Stimulated activated naive CD4-positive, alpha-beta T cell treated with Interleukin-2 at 50 U/mL for 16 hours (primary cell): ENCODE measurements at regions not wholly inside any gene's neighbourhood (a gene's known extent, or its start where the extent isn't known, plus 50 kb on each side); places are given as distances from the start of the nearest gene placed in this dataset.

ENCODE experiments used
- DNase-seq: peaks from one replicate; lab custom pipeline; 2025; lab: John Stamatoyannopoulos, UW

GRCh38 chr16:51391798-51392511 is 240.9 kb upstream of the SALL1 start:
- DNase-seq = no peak

- no peak for DNase-seq
Measured at GRCh38 chr16:51390877-51391276, 239.8 kb upstream of the SALL1 start.

DNA sequence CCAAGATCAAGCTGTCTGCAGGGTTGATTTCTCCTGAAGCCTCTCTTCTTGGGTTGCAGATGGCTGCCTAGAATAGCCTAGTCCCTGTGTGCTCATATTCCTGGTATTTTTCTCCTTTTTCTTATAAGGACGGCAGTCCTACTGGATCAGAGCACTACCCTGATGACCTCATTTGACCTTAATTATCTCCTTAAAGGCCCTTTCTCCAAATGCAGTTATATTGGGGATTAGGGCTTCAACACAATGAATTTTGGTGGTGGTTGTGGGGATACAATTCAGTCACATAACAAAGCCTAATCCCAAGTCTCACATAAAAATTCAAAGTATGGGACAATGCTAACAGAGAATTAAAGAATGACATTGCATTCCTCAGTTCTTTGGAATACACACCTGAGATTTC is 238.8 kb upstream of the SALL1 start:
- DNase-seq = no peak

DNA sequence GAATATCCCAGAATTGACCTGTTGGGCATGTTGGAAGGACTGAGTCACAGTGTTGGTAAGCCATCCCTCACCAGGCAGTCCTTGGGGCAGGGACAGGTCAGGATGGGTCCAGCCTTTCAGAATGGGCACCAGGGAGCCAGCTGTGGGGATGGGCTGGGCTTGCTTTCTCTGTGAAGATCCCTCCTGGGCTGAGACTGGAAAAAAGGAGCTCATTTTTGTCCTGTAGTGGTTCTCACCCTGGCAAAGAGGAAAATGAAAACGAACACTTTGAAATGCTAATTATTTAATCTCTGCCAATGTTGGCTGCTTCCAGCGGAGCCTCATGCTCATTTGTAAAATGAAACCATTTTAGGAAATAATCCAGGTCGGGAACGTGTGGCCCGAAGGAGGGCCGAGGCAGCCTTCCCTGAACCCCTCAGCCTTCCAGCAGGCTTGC is 237.5 kb upstream of the SALL1 start:
- DNase-seq = no peak

DNA sequence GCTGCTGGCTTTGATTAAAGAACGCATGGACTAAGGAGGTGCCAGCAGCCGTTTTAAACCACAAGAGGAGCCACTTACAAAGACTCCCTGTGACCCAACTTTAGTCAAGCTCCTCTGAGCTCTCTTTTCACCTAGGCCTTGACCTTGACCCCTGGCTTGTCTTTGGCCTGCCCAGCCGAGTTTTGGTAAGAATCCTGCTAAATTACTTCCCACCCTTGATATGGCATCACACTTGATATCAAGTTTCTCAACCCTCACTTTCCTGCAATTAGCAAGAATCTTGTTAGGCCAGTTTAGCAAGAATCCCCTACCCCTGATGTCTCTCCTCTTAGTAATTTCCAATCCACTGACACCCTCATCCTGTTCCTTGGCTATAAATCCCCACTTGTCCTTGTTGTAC is 232.8 kb upstream of the SALL1 start:
- DNase-seq = no peak

DNA sequence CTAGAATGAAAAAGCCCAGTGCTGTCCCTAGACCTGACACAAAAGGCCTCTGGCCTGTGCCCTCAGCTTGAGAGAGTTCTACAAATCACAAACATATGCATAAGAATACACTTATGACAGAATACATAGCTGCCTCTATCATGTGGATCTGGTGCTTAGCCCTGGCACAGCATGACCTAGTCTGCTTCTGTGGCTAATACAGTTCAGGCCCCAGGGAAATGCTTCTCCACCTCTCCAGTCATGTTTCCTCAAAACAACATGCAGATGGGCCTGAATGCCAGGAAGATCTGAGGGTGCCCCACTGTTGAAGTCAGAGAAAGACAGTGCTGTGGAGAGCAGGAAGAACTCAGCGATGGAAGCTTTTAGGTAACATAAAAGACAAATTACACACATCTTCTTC is 231.9 kb upstream of the SALL1 start:
- no peak for DNase-seq

DNA sequence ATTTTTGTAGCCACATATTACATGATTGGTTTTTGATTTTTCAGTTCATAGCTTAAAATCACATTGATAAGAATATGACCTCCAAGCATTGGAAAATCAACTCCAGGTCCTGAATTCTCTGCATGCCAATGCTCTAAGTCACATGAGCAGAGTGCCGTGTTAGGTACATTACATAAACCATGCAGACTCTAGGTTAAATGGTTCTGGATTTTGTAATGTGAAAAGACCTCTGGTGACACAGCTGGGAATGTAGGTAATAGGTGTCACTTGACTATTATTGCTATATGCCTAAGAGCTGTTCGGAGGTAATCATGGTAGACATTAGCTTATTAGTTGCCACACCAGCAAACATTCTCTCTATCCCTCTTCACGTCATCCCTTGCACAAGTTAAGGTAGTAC is 231.1 kb upstream of the SALL1 start:
- no peak for DNase-seq

- DNase-seq = no peak
Measured at GRCh38 chr16:51376080-51376479, 225.0 kb upstream of the SALL1 start.

- no peak for DNase-seq
Measured at GRCh38 chr16:51374790-51375189, 223.7 kb upstream of the SALL1 start.

DNA sequence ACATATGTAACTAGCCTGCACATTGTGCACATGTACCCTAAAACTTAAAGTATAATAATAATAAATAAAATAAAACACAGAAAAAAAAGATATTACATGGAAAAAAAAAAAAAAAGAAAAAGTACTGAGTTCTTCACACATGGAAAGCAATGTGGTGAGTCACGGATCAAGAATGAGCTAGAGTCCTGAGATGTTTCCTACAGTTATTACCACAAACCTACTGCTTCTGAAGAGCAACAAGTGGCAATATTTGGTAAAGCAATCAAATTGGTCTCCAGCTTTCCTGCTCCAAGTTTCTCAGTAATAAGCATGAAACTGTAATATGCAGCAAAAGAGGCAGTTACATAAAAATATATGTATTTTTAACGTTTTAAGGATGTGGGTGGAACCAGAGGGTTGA is 223.3 kb upstream of the SALL1 start:
- no peak for DNase-seq

DNA sequence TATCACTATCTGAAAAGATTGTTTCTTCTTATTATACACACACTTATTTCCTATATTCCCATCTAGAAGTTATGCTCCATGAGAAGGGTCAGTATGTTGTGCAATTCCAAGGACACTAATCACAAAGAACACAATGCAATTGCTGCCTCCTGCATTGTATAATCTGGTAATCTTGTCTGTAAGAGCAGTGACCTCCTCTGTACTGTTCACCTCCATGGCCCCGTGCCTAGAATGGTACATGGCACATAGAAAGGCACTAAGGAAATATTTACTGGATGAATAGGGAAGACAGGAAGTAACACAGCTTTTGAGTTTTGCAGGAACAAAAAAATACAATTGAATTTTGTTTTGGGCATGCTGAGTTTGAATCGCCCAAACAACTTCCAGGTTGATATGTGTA is 214.6 kb upstream of the SALL1 start:
- no peak for DNase-seq

GRCh38 chr16:51359141-51359955 is 208.3 kb upstream of the SALL1 start:
- DNase-seq = no peak

GRCh38 chr16:51357839-51358238 is 206.8 kb upstream of the SALL1 start:
- no peak for DNase-seq

DNA sequence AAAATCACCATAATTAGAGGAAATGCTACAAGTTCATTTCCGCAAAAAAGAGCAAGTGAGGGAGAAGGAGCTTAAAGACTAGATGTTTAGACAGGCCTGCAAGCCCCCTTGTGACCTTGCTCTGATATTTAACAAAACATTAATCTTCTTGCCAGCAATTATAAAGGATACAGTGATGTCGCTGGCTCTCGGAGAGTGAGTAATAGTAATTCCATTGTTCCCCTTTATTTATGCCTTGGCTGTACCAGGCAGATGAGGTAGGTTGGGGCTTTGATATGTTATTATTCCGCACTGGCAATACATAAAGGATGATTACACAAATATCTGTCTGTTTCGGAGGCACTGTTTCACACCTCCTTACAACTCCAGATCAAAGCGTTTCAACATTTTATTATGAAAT is 204.8 kb upstream of the SALL1 start:
- no peak for DNase-seq

GRCh38 chr16:51355195-51355594 is 204.1 kb upstream of the SALL1 start:
- DNase-seq = no peak

GRCh38 chr16:51353055-51353454 is 202.0 kb upstream of the SALL1 start:
- no peak for DNase-seq

GRCh38 chr16:51349626-51350025 is 198.6 kb upstream of the SALL1 start:
- no peak for DNase-seq

DNA sequence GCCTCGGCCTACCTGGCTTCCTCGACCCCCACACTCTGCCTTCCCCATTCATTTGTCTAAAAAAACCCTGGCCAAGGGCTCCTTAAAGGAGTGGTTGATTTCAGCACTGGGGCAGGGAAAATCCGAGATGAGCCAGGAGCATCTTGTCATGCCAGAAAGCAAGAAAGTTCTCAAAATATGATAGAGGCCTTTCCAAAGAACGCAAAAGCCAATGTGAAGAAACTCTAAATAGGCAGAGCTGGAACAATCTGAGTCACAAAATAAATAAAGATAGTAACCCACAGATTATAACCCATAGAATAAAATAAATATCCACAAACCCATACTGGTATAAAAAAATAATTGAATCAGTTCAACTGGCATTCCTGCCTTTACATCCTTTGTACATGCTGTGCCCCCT is 192.3 kb upstream of the SALL1 start:
- DNase-seq = no peak

DNA sequence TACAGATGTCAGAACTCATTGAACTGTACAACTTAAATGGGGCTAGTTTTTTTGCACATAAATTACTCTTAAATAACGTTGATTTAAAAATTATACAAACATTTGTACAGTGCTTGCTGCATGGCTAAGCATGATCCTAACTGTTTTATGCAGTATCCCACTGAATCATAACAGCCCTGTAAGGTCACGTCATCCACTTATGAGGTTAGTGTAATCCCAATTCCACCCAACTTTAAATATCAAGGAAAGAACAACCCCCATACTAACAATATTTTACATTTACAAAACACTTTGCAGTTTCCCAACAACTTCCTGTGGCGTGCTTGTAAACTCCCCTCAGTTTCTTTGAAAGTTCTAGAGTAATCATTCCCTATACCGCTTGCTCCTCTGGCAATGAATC is 190.1 kb upstream of the SALL1 start:
- no peak for DNase-seq

GRCh38 chr16:51337662-51338061 is 186.6 kb upstream of the SALL1 start:
- no peak for DNase-seq

- DNase-seq = no peak
Measured at GRCh38 chr16:51328733-51329132, 177.7 kb upstream of the SALL1 start.

DNA sequence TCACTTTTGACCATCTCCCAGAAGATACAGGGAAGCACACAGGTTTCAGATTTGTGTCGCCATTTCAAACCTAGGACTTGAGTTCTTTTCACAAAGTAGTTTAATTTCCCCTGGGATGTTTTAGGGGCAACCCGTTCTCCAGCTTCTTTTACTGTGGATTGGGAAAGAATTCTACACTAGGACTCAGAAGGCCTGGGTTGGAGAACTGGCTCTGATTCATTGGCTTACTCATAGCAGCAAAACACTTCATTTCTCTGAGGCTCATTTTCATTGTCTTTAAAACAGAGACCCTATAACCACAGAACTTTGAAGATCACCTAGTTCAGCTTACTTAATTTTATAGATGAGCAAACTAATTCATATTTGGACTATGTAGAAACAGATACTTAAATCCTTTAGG is 175.9 kb upstream of the SALL1 start:
- no peak for DNase-seq

GRCh38 chr16:51326131-51326856 is 175.2 kb upstream of the SALL1 start:
- no peak for DNase-seq
